ENCODE measurements at regions not wholly inside any gene's neighbourhood (a gene's known extent, or its start where the extent isn't known, plus 50 kb on each side); places are given as distances from the start of the nearest gene placed in this dataset.
"Not testable (repeated sequence)": the region's sequence is repeated elsewhere in the genome, so short reads cannot be mapped to it uniquely, and the experiment has no call there.

DNA sequence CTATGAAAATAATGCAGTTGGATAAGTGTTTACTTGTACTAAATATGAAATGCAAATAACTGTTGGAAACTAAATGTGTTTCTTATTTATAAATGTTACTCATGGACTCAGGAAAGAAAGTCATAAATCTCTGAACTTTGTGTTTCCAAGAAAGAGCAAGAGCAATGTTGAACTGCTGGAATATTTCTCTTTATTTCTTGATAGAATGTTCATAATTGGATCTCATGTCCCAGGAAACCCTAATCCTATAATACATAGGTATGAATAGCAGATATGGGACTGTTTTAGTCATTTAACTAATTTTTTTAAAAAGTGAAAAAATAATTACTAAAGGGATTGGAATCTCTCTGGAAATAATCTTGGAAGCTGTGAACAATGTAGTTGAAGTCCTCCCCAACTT is 245.0 kb upstream of the ACTBL2 start:
- peak; percentile 38 for DNase-seq

DNA sequence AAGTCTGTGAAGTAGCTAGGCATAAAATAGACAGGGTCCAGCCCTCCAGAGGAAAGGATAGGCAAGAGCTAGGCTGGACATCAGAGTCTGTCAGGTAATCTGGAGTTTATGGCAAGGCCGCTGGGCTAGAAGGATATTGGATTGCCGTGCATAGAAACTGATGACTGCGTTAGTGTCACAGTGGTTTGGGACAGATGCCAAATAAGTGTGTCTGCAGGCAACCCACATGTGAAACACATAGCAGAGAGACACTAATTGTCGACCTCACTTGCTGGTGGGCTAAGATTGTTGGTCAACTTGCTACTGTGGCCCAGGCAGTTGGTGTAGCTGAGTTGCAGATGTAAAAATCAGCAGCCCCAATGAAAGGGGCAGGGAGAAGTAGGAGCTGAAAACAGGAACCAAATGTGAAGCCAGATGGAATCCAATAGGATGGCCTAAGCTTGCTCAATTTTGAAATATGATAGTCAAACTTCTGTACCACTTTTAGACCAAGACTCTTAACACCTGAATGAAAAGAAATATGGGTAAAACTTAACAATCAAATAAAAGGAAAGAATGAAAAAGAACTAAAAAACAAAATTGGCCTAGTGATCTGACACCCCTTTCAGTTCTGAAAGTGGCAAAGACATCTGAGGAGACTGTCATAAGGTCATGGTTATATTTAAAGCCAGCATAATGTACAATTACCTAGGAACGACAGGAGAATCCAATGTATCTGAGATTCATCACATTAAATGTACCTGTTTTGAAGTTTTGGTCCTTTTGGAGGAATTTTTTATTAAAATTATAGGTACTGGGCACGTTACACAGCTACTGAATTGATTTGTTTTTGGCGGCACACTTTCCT is 243.3 kb upstream of the ACTBL2 start:
- DNase-seq = peak; percentile 43

DNA sequence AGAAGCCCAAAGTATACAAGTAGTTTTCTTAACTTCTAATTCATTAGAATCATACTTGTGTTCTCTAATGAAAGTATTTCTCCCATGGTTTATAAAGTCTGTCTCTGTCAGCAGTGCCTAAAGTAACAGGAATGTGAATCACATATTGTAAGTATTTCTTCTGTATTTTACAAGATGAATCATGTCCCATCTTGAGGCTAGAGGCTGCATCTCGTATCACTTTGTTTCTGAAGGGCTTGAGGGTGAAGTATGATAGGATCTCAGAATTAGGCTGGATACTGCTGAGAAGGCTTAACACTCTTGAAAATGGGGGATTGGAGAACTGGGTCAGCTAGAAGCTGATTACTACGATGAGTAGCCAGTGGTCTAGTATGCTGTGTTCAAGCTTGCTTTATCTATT is 242.2 kb upstream of the ACTBL2 start:
- peak; percentile 76 for DNase-seq

GRCh38 chr5:57721226-57721625 is 238.6 kb upstream of the ACTBL2 start:
- DNase-seq = no peak

DNA sequence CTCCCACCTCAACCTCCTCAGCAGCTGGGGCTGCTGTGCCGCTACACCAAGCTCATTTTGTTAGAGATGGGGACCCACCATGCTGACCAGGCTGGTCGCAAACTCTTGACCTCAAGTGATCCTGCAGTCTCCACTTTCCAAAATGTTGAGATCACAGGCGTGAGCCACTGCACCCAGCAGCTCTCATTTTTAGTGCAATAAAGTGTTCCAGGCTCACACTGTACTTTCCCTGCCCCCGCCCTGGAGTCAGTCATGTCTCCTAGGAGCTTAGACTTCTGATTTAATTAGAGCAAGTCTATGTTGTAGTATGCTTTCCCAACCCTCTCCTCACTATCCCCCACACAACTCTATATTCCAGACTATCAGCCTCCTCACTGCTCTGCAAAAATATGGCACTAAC is 238.0 kb upstream of the ACTBL2 start:
- DNase-seq = no peak

DNA sequence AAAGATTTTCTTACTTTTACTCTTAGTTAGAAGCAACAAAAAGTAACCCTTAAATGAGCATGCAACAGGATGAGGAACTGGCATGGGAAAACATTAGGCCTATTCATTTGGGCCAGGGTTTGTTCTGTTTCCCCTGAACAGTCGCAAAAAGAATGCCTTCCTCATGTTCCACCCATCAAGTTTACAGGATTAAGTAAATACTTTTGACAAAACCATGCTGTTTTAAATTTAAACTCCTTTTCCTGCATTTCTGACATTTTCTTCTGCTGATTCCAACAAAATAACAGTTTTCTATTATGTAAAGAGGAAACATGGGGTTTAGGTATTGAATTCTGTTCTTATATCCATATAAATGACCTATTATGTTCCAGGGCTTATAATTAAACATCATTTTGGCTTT is 236.6 kb upstream of the ACTBL2 start:
- DNase-seq = peak; percentile 27

- DNase-seq = no peak
These were observed 235.5 kb upstream of the ACTBL2 start for GRCh38 chr5:57718155-57718554.

GRCh38 chr5:57717555-57717954 is 234.9 kb upstream of the ACTBL2 start:
- no peak for DNase-seq

DNA sequence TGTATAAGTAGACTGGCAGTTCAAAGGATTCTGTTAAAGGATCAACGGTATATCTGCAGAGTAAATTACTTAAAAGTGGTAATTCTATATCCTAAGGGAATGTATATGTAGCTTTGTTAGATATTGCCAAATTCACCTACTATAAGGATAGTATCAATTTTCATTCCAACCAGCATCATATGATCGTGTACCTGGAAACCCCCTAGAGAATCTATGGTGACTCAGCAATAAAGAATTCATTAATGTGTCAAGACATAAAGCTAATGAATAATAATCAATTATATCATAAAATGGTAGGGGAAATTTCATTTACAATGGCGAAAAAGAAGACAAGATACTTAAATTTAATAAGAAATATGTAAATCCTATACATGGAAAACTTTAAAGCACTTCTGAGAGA is 234.1 kb upstream of the ACTBL2 start:
- no peak for DNase-seq

DNA sequence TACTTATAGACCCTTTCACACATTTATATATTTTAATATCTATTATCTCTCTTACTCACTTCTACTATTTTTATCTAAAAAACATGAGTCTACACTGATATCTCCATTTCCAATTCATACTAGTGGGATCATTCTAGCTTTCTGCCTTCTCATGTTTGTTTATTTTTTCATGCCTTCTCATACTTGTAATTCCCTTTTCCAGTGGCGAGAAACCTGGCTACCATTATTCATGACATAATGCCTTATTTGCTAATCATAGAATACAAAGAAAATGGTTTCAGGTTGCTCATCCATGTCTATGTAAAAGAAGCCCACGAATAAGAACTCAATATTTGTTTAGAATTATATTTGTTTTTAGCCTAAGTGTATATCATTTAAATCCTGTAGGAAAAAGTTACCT is 232.7 kb upstream of the ACTBL2 start:
- DNase-seq = no peak

GRCh38 chr5:57713535-57713934 is 230.9 kb upstream of the ACTBL2 start:
- not testable (repeated sequence) for DNase-seq

DNA sequence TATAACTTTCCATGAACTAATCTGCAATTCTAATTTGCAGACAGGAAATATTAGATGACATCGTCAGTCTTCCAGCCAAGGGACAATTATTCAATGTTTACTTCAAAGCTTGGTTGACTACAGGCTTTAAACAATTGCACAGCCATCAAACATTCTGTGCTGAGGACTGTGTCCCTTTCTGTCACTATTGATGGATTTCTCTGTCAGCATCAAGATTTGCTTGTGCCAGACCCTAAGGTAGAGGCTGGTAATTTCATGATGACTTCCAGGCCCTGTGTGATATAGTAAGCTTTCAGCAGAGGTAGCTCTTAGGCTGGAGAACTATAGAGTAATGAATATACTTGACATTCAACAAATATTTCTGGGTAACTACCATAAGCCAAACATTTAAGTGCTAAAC is 229.3 kb upstream of the ACTBL2 start:
- no peak for DNase-seq

DNA sequence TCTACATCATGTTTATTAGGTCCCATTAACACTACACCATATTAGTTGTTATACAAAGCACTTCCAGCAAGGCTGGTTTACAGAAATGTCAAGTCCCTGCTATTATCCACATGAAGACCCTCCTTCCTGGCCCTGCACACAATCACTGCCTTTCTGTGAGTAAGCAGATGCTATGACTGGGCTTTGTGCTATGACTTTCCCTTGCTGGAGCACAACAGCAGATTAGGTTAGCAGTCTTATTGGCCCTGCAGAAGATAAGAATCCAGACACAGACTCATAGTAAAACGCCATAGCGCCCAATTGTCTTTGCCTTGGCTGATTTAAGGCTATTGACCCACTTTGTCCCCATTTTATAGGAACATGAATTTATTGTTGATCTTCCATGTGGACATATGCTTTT is 228.9 kb upstream of the ACTBL2 start:
- DNase-seq = no peak

DNA sequence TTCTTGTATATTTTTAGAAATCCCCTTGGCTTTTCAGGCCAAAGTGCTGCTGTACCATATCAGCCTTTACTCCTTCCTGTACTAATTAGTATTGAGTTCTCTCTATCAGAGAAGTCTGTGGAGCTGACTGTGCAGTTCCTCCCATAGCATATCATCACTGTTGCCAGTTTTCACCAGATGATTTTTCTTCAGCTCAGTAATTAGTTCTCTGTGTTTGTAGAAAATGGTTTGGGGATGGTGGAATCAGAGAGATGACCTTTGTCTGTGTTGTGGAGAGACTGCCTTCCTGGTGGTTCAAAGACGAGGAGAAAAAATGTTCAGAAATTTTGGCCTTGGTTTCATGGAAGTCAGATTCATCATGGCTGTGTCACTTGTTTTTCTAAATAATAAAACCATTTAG is 227.5 kb upstream of the ACTBL2 start:
- DNase-seq = no peak

GRCh38 chr5:57705769-57706168 is 223.2 kb upstream of the ACTBL2 start:
- DNase-seq = no peak

DNA sequence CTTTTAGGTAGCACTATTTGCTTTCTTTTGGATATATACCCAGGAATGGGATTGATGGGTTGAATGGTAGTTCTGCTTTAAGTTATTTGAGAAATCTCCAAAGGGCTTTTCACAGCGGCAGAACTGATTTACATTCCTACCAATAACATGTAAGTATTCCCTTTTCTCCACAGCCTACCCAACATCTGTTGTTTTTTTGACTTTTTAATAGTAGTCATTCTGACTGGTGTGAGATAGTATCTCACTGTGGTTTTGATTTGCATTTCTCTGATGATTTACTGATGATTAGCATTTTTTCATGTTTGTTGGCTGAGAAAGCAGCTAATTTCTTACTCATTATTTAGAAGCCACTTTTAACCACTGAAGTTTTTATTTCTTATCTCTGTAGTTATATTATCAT is 221.1 kb upstream of the ACTBL2 start:
- DNase-seq = peak; percentile 80

GRCh38 chr5:57700484-57700883 is 217.9 kb upstream of the ACTBL2 start:
- DNase-seq = no peak

DNA sequence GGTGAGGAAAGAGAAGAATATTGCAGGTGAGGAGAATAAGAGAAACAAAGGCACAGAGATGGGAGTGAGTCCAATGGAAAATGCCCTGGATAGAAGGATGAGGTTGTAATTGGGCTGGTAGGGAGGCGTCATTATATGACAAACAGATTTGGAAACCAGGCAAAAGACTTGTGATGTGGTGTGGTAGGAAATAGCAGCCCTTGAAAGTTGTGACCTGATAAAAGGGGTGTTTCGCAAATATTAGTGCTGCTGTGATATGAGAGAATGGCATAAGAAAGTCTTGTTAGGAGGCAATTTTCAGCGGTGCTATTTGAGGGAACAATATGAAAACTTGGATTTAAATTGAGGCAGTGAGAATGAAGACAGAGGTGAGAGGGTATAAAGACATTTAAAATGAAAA is 217.5 kb upstream of the ACTBL2 start:
- DNase-seq = no peak

DNA sequence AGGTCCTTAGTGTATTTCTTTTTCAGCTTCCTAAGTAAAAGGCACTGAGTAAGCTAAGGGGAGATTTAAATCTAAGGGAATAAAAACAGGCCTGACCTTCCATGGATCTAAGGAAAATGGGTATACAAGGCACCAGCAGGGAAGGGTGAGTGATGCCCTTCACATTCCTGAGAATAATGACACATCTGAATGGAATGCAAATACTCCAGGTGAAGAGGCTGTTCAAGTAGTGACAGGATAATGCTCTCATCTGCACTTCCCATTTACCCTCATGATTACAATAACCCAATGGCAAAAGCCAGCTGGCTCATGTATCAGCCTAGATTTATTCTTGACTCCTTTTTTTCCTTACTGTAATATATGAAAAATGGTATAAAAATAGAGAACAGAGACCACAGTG is 216.2 kb upstream of the ACTBL2 start:
- peak; percentile 30 for DNase-seq

DNA sequence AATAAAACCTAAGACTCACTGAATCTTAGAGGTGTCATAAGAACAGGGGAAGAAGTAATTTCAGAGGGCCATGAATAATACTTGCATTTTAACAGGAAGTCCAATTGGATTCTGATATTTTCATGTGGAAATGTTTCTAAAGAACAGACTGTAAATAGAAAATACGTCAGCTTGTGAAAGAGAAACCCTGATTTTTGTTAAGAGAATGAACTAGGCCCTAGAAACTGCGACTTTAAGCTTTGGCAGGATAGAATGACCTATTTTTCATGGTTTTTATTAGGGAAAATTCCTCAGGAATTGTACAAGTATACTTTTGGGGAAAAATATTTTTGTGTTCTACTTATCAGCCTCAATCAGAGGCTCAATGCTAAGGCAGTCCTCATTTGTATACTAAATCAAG is 215.5 kb upstream of the ACTBL2 start:
- DNase-seq = no peak

GRCh38 chr5:57696825-57697570 is 214.4 kb upstream of the ACTBL2 start:
- no peak for DNase-seq

DNA sequence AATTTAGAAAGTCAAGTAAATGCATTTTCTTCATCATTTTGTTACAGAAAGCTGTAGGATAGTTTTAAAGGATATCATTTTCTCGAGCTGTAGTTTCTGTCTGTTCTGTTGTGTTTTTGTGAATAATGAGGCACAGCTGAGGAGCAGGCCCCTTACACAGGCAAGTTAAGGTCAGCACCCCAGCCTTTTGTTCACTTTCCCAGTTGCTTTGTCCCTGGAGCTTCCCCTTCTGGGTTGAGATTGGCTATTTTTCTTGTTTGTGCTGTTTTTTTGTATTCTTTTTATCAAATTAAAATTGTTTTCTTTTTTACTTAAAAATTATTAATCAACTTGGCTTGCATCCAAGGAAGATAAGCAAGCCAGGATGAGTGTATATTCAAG is 213.8 kb upstream of the ACTBL2 start:
- no peak for DNase-seq

DNA sequence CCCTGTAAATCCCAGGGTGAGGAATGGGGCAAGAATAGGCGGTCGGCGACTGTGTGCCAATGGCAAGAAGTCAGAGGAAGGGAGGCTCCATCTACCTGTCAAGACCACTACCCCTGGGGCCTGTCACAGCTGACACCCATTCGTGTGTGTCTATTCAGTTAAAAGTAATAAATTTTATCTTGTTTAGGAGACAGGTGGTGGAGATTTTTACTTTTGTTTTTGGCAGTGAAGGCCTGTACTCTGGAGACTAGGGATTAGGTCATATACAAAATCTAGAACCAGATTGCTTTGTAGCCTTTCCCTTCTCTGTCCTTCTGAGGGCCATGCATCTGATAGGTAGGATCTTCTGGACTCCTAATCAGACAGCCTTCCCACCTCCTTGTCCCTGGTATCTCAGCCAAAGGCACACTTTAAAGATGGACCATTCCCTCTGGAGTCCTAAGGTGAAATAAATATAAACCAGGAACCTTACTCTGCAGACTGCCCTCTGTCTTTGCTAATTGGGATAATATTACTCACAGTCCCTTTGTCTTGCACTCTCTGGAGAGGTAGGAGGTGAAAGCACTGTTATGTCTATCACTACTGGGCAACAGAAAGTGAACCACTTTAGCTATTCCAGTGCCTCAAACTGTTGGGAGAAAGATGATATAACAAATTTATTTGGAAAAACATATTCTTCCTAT is 213.2 kb upstream of the ACTBL2 start:
- no peak for DNase-seq

- DNase-seq = no peak
These were observed 212.6 kb upstream of the ACTBL2 start for GRCh38 chr5:57695179-57695578.

All from fibroblast of skin of abdomen (primary cell).